Left cardiac atrium (tissue), 4 donors: ENCODE measurements at regions not wholly inside any gene's neighbourhood (a gene's known extent, or its start where the extent isn't known, plus 50 kb on each side); places are given as distances from the start of the nearest gene placed in this dataset.

ENCODE experiments used
- ATAC-seq, 2 donors: fragments of 200-7000 bp; cut with Tn5 transposase; one replicate each; pipeline ENCODE4 v1.9.1; 2020; ENCODE audit warnings: mild to moderate bottlenecking in 2 of 2, moderate library complexity in 2 of 2
- DNase-seq: peaks from one replicate; pipeline ENCODE4 v3.0.0-alpha.2; 2020
- intact Hi-C, 2 donors: fragments of 100-400 bp; cut with DNase I; formaldehyde crosslinking; loops; one replicate each; pipeline versions ENCODE4 v1.14.1 to v1.15.1; 2022 to 2023
- donor health status: DM: no; HTN: yes; CAD: no.
- donor health status: DM: no; HTN: yes; CAD: no; lungs with severe emphysema.
- donor health status: DM: yes; HTN: yes; CAD: no.
- donor health status: Dilated cardiomyopathy.

GRCh38 chr2:176702131-176702530 is 432.9 kb downstream of the MTX2 start:
- DNase-seq (no peak), ATAC-seq (peak; percentile 56 to 75)
- intact Hi-C loops, result no loop called here

GRCh38 chr2:176704282-176704858 is 435.1 kb downstream of the MTX2 start:
- DNase-seq (no peak), ATAC-seq (peak in 1 of 2 donors; percentile 69)
- intact Hi-C loops, result no loop called here

GRCh38 chr2:176709149-176709951 is 440.1 kb downstream of the MTX2 start:
- peak; percentile 58 to 82 for ATAC-seq
- intact Hi-C loops, result no loop called here
- DNase-seq, result peak; percentile 41

GRCh38 chr2:176709991-176710390 is 440.7 kb downstream of the MTX2 start:
- intact Hi-C loops, result no loop called here
- DNase-seq (no peak), ATAC-seq (peak; percentile 6 to 12)

GRCh38 chr2:176710657-176711186 is 441.5 kb downstream of the MTX2 start:
- DNase-seq, result peak; percentile 32
- ATAC-seq, result peak; percentile 70 to 89
- intact Hi-C loops, result no loop called here

- intact Hi-C loops, result no loop called here
- ATAC-seq, result no peak
- no peak for DNase-seq
Measured at GRCh38 chr2:176725873-176726645, 456.8 kb downstream of the MTX2 start.

GRCh38 chr2:176727696-176728095 is 458.5 kb downstream of the MTX2 start:
- intact Hi-C loops, result no loop called here
- DNase-seq (no peak), ATAC-seq (no peak)

GRCh38 chr2:176729706-176730569 is 460.7 kb downstream of the MTX2 start:
- ATAC-seq (peak; percentile 84 to 91), DNase-seq (peak; percentile 41)
- intact Hi-C loops, result no loop called here

GRCh38 chr2:176732780-176733179 is 463.5 kb downstream of the MTX2 start:
- ATAC-seq (no peak), DNase-seq (no peak)
- intact Hi-C loops, result no loop called here

- no peak for DNase-seq
- intact Hi-C loops, result no loop called here
- ATAC-seq, result no peak
Measured at GRCh38 chr2:176733698-176734430, 464.6 kb downstream of the MTX2 start.

- ATAC-seq, result no peak
- intact Hi-C loops, result no loop called here
- DNase-seq, result no peak
Measured at GRCh38 chr2:176734868-176735267, 465.6 kb downstream of the MTX2 start.

GRCh38 chr2:176742271-176742670 is 470.3 kb upstream of the HNRNPA3 start:
- ATAC-seq (no peak), DNase-seq (no peak)
- intact Hi-C loops, result no loop called here

- ATAC-seq (no peak), DNase-seq (no peak)
- intact Hi-C loops, result no loop called here
Measured at GRCh38 chr2:176743671-176744070, 468.9 kb upstream of the HNRNPA3 start.

- intact Hi-C loops, result no loop called here
- DNase-seq (no peak), ATAC-seq (no peak)
Measured at GRCh38 chr2:176744146-176744545, 468.4 kb upstream of the HNRNPA3 start.

GRCh38 chr2:176745543-176746200 is 466.9 kb upstream of the HNRNPA3 start:
- ATAC-seq (no peak), DNase-seq (no peak)
- intact Hi-C loops, result no loop called here

GRCh38 chr2:176746411-176746810 is 466.2 kb upstream of the HNRNPA3 start:
- ATAC-seq (no peak), DNase-seq (no peak)
- intact Hi-C loops, result no loop called here

GRCh38 chr2:176747506-176747905 is 465.1 kb upstream of the HNRNPA3 start:
- DNase-seq, result no peak
- peak in 1 of 2 donors; percentile 24 for ATAC-seq
- intact Hi-C loops, result no loop called here

GRCh38 chr2:176747928-176748327 is 464.7 kb upstream of the HNRNPA3 start:
- ATAC-seq (peak in 1 of 2 donors; percentile 19), DNase-seq (no peak)
- intact Hi-C loops, result no loop called here
